ENCODE measurements at regions not wholly inside any gene's neighbourhood (a gene's known extent, or its start where the extent isn't known, plus 50 kb on each side); places are given as distances from the start of the nearest gene placed in this dataset.

GRCh38 chr11:116424615-116425261 is 348.0 kb downstream of the BUD13 start (continued):
- TF ChIP-seq, protein P1, sequence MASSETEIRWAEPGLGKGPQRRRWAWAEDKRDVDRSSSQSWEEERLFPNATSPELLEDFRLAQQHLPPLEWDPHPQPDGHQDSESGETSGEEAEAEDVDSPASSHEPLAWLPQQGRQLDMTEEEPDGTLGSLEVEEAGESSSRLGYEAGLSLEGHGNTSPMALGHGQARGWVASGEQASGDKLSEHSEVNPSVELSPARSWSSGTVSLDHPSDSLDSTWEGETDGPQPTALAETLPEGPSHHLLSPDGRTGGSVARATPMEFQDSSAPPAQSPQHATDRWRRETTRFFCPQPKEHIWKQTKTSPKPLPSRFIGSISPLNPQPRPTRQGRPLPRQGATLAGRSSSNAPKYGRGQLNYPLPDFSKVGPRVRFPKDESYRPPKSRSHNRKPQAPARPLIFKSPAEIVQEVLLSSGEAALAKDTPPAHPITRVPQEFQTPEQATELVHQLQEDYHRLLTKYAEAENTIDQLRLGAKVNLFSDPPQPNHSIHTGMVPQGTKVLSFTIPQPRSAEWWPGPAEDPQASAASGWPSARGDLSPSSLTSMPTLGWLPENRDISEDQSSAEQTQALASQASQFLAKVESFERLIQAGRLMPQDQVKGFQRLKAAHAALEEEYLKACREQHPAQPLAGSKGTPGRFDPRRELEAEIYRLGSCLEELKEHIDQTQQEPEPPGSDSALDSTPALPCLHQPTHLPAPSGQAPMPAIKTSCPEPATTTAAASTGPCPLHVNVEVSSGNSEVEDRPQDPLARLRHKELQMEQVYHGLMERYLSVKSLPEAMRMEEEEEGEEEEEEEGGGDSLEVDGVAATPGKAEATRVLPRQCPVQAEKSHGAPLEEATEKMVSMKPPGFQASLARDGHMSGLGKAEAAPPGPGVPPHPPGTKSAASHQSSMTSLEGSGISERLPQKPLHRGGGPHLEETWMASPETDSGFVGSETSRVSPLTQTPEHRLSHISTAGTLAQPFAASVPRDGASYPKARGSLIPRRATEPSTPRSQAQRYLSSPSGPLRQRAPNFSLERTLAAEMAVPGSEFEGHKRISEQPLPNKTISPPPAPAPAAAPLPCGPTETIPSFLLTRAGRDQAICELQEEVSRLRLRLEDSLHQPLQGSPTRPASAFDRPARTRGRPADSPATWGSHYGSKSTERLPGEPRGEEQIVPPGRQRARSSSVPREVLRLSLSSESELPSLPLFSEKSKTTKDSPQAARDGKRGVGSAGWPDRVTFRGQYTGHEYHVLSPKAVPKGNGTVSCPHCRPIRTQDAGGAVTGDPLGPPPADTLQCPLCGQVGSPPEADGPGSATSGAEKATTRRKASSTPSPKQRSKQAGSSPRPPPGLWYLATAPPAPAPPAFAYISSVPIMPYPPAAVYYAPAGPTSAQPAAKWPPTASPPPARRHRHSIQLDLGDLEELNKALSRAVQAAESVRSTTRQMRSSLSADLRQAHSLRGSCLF (CRISPR knock-in tag; IDR thresholded peaks at IDR 0.05; ENCODE audit: borderline replicate concordance), result no peak
- TF ChIP-seq MTA1 (CRISPR knock-in tag; IDR thresholded peaks at IDR 0.05; ENCODE audit: borderline replicate concordance) (no peak), IRX3 (CRISPR knock-in tag; IDR thresholded peaks at IDR 0.05; ENCODE audit: borderline replicate concordance, low read depth) (no peak), ZBTB7B (CRISPR knock-in tag; IDR thresholded peaks at IDR 0.05) (peak; percentile 82; the same call in 1 of the 2 replicates), ZNF672 (CRISPR knock-in tag; IDR thresholded peaks at IDR 0.05) (no peak), EED (CRISPR knock-in tag; IDR thresholded peaks at IDR 0.05) (no peak), ZNF501 (CRISPR knock-in tag; IDR thresholded peaks at IDR 0.05) (no peak), NFRKB (IDR thresholded peaks at IDR 0.05) (no peak), ZNF615 (CRISPR knock-in tag; IDR thresholded peaks at IDR 0.05; ENCODE audit: borderline replicate concordance) (no peak), HIC2 (CRISPR knock-in tag; IDR thresholded peaks at IDR 0.05; ENCODE audit: low read depth) (peak; percentile 24; the same call in 1 of the 2 replicates), ATRX (CRISPR knock-in tag; IDR thresholded peaks at IDR 0.05; ENCODE audit: borderline replicate concordance) (no peak), NPAS2 (CRISPR knock-in tag; IDR thresholded peaks at IDR 0.05; ENCODE audit: borderline replicate concordance) (no peak), ZNF567 (CRISPR knock-in tag; IDR thresholded peaks at IDR 0.05; ENCODE audit: borderline replicate concordance) (no peak), MIXL1 (CRISPR knock-in tag; IDR thresholded peaks at IDR 0.05) (0 out of 2 replicates have a peak, but pooled peaks have one; percentile 24), TFAP4 (IDR thresholded peaks at IDR 0.05; ENCODE audit: borderline replicate concordance, low read depth) (peak; percentile 60; the same call in 1 of the 2 replicates), WIZ (CRISPR knock-in tag; IDR thresholded peaks at IDR 0.05) (no peak)
- TF ChIP-seq, protein P2, sequence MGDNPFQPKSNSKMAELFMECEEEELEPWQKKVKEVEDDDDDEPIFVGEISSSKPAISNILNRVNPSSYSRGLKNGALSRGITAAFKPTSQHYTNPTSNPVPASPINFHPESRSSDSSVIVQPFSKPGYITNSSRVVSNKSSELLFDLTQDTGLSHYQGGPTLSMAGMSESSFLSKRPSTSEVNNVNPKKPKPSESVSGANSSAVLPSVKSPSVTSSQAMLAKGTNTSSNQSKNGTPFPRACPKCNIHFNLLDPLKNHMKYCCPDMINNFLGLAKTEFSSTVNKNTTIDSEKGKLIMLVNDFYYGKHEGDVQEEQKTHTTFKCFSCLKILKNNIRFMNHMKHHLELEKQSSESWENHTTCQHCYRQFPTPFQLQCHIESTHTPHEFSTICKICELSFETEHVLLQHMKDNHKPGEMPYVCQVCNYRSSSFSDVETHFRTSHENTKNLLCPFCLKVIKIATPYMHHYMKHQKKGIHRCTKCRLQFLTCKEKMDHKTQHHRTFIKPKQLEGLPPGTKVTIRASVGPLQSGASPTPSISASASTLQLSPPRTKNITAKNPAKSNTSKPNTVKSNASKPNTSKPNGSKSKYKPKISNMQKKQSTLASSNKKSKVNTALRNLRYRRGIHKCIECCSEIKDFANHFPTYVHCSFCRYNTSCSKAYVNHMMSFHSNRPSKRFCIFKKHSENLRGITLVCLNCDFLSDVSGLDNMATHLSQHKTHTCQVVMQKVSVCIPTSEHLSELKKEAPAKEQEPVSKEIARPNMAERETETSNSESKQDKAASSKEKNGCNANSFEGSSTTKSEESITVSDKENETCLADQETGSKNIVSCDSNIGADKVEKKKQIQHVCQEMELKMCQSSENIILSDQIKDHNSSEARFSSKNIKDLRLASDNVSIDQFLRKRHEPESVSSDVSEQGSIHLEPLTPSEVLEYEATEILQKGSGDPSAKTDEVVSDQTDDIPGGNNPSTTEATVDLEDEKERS (CRISPR knock-in tag; IDR thresholded peaks at IDR 0.05), result no peak; the same call in 1 of the 2 replicates
- TF ChIP-seq, protein P3, sequence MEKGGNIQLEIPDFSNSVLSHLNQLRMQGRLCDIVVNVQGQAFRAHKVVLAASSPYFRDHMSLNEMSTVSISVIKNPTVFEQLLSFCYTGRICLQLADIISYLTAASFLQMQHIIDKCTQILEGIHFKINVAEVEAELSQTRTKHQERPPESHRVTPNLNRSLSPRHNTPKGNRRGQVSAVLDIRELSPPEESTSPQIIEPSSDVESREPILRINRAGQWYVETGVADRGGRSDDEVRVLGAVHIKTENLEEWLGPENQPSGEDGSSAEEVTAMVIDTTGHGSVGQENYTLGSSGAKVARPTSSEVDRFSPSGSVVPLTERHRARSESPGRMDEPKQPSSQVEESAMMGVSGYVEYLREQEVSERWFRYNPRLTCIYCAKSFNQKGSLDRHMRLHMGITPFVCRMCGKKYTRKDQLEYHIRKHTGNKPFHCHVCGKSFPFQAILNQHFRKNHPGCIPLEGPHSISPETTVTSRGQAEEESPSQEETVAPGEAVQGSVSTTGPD (CRISPR knock-in tag; IDR thresholded peaks at IDR 0.05), result no peak

All from HepG2 (cell line).